Retinal pigment epithelial cell (primary cell): ENCODE measurements at regions not wholly inside any gene's neighbourhood (a gene's known extent, or its start where the extent isn't known, plus 50 kb on each side); places are given as distances from the start of the nearest gene placed in this dataset.

Experiments
- DNase-seq: peaks from one replicate; pipeline ENCODE4 v3.0.0-alpha.2; 2010; ENCODE audit warnings: low read depth
- H3K4me3 ChIP-seq: 2 replicates; pipeline ENCODE4 v1.5.1; 2011; ENCODE audit warnings: mild to moderate bottlenecking, low read length, control low read depth, moderate library complexity
- CTCF ChIP-seq: conservative IDR thresholded peaks from 2 replicates; pipeline ENCODE4 v1.5.1; 2011; ENCODE audit warnings: low read depth, low read length, control low read depth, inconsistent platforms

GRCh38 chr3:64456674-64457073, 231.1 kb downstream of the ADAMTS9 start:
- no peak for TF ChIP-seq CTCF
- DNase-seq: no peak
- no peak overlapping the region for H3K4me3 ChIP-seq

- no peak for TF ChIP-seq CTCF
- no peak for DNase-seq
- H3K4me3 ChIP-seq: no peak overlapping the region
These were observed 230.1 kb upstream of the PRICKLE2 start for GRCh38 chr3:64455351-64455750.

- H3K4me3 ChIP-seq: no peak overlapping the region
- TF ChIP-seq CTCF: no peak
- DNase-seq: no peak
These were observed 229.5 kb upstream of the PRICKLE2 start for GRCh38 chr3:64454768-64455167.

GRCh38 chr3:64454179-64454578, 228.9 kb upstream of the PRICKLE2 start:
- no peak for TF ChIP-seq CTCF
- DNase-seq: peak; percentile 58
- no peak overlapping the region for H3K4me3 ChIP-seq

- no peak for TF ChIP-seq CTCF
- H3K4me3 ChIP-seq: no peak overlapping the region
- no peak for DNase-seq
These were observed 226.2 kb upstream of the PRICKLE2 start for GRCh38 chr3:64451283-64452012.

GRCh38 chr3:64450396-64450956, 225.2 kb upstream of the PRICKLE2 start:
- no peak overlapping the region for H3K4me3 ChIP-seq
- TF ChIP-seq CTCF: no peak
- DNase-seq: no peak

GRCh38 chr3:64449026-64449425, 223.8 kb upstream of the PRICKLE2 start:
- H3K4me3 ChIP-seq: no peak overlapping the region
- no peak for TF ChIP-seq CTCF
- DNase-seq: no peak
